ENCODE measurements at regions not wholly inside any gene's neighbourhood (a gene's known extent, or its start where the extent isn't known, plus 50 kb on each side); places are given as distances from the start of the nearest gene placed in this dataset.

DNA sequence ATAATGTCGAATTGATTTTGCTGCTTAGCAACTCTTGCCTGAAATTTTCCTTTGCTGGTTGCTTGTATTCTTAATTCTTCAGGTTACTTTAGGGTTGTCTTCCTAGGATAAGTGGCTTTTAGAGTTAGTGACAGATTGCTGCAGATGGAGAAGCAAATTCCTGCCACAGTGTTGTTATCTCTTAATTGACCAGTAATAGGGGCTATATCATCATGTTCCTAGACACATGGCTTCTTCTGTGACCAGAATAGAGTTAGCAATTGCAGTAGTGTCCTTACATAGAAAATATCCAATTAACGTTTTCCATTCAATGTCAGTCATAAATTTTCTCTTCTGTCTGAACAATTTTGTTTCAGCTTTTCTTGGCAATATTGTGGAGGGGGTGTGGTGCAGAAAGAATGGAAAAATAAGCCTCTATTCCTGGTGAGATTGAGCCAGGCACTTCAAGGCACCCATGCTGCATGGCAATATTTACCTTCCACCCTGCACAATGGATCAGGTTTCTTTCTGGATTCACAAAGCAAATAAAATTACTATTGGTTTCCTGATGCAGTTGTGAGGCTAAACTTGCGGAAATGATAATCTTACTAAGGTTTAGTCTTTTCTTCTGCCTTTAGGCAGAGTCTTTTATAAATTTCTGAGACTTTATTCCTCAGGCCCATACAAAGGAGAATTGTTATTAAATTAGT lies 1481.5 kb downstream of the EFNA5 start:
- no peaks in the 10 kb centered on the region for H3K4me1 ChIP-seq
- no peak for DNase-seq

DNA sequence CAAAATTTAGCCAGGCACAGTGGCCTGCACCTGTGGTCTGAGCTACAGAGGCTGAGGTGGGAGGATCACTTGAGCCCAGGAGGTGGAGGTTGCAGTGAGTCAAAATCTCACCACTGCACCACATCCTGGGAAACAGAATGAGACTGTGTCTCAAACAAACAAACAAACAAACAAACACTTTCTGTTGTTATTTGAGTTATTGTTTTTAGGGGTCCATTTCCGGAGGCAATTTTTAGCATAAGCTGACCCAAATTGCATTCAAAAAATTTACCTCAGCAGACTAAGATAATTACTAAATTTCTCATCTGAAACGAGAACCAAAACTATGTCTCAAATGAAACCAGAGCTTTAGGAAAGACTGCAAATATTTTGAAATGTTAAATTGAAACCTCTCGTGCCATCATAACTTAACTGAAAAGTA lies 1485.1 kb downstream of the EFNA5 start:
- TF ChIP-seq, protein P1, sequence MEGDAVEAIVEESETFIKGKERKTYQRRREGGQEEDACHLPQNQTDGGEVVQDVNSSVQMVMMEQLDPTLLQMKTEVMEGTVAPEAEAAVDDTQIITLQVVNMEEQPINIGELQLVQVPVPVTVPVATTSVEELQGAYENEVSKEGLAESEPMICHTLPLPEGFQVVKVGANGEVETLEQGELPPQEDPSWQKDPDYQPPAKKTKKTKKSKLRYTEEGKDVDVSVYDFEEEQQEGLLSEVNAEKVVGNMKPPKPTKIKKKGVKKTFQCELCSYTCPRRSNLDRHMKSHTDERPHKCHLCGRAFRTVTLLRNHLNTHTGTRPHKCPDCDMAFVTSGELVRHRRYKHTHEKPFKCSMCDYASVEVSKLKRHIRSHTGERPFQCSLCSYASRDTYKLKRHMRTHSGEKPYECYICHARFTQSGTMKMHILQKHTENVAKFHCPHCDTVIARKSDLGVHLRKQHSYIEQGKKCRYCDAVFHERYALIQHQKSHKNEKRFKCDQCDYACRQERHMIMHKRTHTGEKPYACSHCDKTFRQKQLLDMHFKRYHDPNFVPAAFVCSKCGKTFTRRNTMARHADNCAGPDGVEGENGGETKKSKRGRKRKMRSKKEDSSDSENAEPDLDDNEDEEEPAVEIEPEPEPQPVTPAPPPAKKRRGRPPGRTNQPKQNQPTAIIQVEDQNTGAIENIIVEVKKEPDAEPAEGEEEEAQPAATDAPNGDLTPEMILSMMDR (IDR thresholded peaks at IDR 0.05; ENCODE audit: borderline replicate concordance): no peak
- H3K9me3 ChIP-seq (replicated peaks): no peaks in the 10 kb centered on the region
- H3K27me3 ChIP-seq (ENCODE audit: low read depth): no peaks in the 10 kb centered on the region
- H3K27ac ChIP-seq (replicated peaks): no peak overlapping the region
- DNase-seq: no peak
- H3K36me3 ChIP-seq: no peaks in the 10 kb centered on the region
- intact Hi-C loops (cut with micrococcal nuclease): no loop called here
- no peaks in the 10 kb centered on the region for H3K4me1 ChIP-seq
- H3K4me3 ChIP-seq: no peak overlapping the region

More for the DNA sequence above, 1481.5 kb downstream of the EFNA5 start:
- intact Hi-C loops (cut with micrococcal nuclease): no loop called here
- Histone ChIP-seq H3K27ac (replicated peaks) (no peak overlapping the region), H3K4me3 (no peak overlapping the region), H3K27me3 (ENCODE audit: low read depth) (no peaks in the 10 kb centered on the region), H3K36me3 (no peaks in the 10 kb centered on the region), H3K9me3 (replicated peaks) (no peaks in the 10 kb centered on the region)
- TF ChIP-seq, protein P1 (IDR thresholded peaks at IDR 0.05; ENCODE audit: borderline replicate concordance): no peak

DNA sequence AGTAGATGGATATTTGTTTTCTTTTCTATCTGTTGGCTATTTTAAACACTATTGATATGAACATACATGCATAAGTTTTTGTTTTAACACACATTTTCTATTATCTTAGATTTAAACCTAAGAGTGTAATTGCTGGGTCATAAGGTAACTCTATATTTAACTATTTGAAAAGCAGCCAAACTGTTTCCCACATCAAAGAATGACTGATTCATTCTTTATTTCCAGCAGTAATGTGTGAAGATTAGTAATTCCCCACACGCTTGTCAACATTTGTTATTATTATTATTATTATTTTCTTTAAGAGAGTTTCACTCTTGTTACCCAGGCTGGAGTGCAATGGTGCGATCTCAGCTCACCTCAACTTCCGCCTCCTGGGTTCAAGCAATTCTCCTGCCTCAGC lies 1495.8 kb downstream of the EFNA5 start:
- TF ChIP-seq, protein P1 (IDR thresholded peaks at IDR 0.05; ENCODE audit: borderline replicate concordance): no peak
- H3K9me3 ChIP-seq (replicated peaks): peaks cover 41% of the 10 kb centered on the region
- no peaks in the 10 kb centered on the region for H3K27me3 ChIP-seq (ENCODE audit: low read depth)
- no peak overlapping the region for H3K4me3 ChIP-seq
- intact Hi-C loops (cut with micrococcal nuclease): no loop called here
- H3K4me1 ChIP-seq: no peaks in the 10 kb centered on the region
- H3K36me3 ChIP-seq: no peaks in the 10 kb centered on the region
- H3K27ac ChIP-seq (replicated peaks): no peak overlapping the region
- no peak for DNase-seq

DNA sequence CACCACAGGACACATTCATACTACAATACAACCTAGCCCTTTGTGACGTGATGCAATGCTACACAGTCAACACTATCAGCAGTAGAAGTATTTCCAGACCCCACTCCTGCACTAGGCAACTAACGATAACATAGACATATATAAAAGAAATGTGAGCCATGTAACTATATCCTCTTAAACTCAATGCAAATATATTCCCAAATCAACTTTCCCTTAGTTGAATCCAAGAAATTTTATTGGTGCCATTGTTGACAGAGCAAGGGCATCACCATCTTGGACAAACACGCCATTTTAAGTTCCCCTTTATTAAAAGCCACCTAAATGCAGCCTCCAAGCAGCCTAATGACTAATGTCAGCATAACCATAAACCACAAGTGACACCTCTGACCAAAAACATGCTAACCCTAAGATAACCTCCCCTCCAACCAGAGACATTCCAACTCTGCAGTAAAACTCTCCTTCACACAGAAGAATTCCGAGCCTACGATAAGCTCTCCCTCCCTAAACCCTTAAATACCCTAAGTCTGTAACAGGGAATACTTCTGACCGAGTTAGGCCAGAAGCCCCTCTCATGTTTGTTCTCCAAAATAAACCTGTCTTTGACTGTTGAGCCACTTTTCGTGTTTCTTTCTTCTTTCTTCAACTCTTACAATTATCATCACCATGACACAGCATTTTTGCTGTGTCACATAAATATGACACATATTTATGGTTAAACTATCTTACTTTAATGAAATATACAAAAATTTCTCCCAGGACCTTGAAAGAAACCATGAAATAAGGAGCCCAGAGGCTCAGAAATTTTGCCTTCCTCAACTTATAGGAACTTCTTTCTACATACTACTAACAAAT lies 1497.8 kb downstream of the EFNA5 start:
- DNase-seq: no peak
- no peak overlapping the region for H3K4me3 ChIP-seq
- TF ChIP-seq, protein P1 (IDR thresholded peaks at IDR 0.05; ENCODE audit: borderline replicate concordance): no peak
- intact Hi-C loops (cut with micrococcal nuclease): no loop called here
- H3K4me1 ChIP-seq: no peaks in the 10 kb centered on the region
- H3K27me3 ChIP-seq (ENCODE audit: low read depth): no peaks in the 10 kb centered on the region
- no peak overlapping the region for H3K27ac ChIP-seq (replicated peaks)
- H3K9me3 ChIP-seq (replicated peaks): peaks cover 37% of the 10 kb centered on the region
- no peaks in the 10 kb centered on the region for H3K36me3 ChIP-seq

DNA sequence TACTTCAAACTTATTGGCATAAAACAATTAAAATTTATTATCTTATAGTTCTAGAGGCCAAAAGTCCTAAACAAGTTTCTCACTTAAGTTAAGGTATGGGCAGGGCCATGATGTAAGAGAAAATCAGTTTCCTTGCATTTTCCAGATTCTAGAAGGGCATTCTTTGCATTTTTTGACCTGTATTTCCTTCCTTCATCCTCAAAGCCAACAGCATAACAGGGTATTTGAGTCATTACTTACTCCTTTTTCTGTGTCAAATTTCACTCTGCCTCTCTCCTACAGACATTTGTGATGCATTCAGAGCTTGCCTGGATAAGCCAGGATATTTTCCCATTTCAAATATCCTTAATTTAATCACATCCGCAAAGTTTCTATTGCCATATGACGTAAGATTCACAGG lies 1499.0 kb downstream of the EFNA5 start:
- Histone ChIP-seq H3K27ac (replicated peaks) (no peak overlapping the region), H3K4me1 (no peaks in the 10 kb centered on the region), H3K9me3 (replicated peaks) (peaks cover 28% of the 10 kb centered on the region), H3K27me3 (ENCODE audit: low read depth) (no peaks in the 10 kb centered on the region), H3K4me3 (no peak overlapping the region), H3K36me3 (no peaks in the 10 kb centered on the region)
- TF ChIP-seq, protein P1 (IDR thresholded peaks at IDR 0.05; ENCODE audit: borderline replicate concordance): no peak
- no peak for DNase-seq
- intact Hi-C loops (cut with micrococcal nuclease): no loop called here

Measured in left ventricle myocardium inferior (tissue), 1 donor.